ENCODE measurements at regions not wholly inside any gene's neighbourhood (a gene's known extent, or its start where the extent isn't known, plus 50 kb on each side); places are given as distances from the start of the nearest gene placed in this dataset.

DNA sequence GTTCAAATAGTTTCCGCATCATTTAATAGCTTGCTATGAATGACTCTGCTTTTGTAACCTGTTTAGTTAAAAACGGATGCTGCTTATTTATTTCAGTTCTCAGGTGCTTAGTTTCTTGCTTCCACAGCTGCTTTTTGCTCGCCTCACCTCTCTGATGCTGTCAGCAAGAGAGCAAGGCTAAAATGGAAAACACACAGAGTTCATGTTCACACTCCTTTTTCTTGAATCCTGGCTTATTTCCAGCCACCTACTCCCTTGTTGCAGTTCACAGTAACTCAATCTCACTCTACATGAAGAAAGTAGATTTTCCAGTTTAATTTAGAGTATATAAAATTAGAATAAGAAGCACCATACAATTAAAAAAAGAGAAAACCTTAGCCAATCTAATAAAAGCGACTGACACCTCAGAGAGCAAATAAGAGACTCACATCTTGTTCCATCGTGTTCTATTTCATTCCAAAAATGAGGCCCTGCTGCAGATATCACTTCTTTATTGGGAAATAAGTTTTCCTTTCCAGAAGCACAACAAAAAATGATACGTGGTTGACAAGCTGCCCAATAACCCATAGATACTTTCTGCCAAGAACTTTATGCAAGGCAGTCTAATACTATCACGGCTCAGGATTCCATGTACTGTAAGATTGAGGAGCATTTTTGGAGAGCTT is 326.1 kb upstream of the SLITRK1 start (continued):
- TF ChIP-seq ASH2L (IDR thresholded peaks at IDR 0.05; ENCODE audit: borderline replicate concordance, low read depth) (no peak), NR2F1 (conservative IDR thresholded peaks at IDR 0.05) (no peak)

GRCh38 chr13:84207509-84207908 is 325.2 kb upstream of the SLITRK1 start:
- SMC1A ChIA-PET (ENCODE audit: uncharacterized antibody, unreplicated experiment): no interaction called here
- Histone ChIP-seq H4K20me1 (ENCODE audit: control insufficient read depth, insufficient read depth) (no peaks in the 10 kb centered on the region), H3K79me2 (ENCODE audit: control insufficient read depth, insufficient read depth, low read length) (no peaks in the 10 kb centered on the region), H3K9me3 (replicated peaks; ENCODE audit: control insufficient read depth, insufficient read depth, low read length) (no peaks in the 10 kb centered on the region), H3K27ac (ENCODE audit: control insufficient read depth, insufficient read depth) (no peak overlapping the region), H3K27me3 (replicated peaks in 1 of 2; ENCODE audit: control insufficient read depth in 2 of 2, insufficient read depth in 2 of 2, low read length in 1 of 2) (no peaks in the 10 kb centered on the region), H3K4me1 (ENCODE audit: control insufficient read depth, insufficient read depth, low read length) (no peaks in the 10 kb centered on the region), H3K9ac (ENCODE audit: control insufficient read depth, insufficient read depth, low read length) (no peak overlapping the region), H3K36me3 (ENCODE audit: control insufficient read depth in 2 of 2, insufficient read depth in 2 of 2, low read length in 1 of 2) (no peaks in the 10 kb centered on the region), H3K4me2 (ENCODE audit: control insufficient read depth, insufficient read depth) (no peak overlapping the region), H3K4me3 (no peak overlapping the region), H2AFZ (ENCODE audit: control insufficient read depth, low read depth, low read length) (no peak overlapping the region)
- RAD21 ChIA-PET (ENCODE audit: unreplicated experiment): no interaction called here
- FAIRE-seq: no peak
- POLR2A ChIA-PET: no interaction called here
- no peak for DNase-seq (ENCODE audit: low read depth, low spot score)
- intact Hi-C loops (cut with micrococcal nuclease; ENCODE audit: unreplicated experiment) (no loop called here), in situ Hi-C loops (cut with MboI) (no loop called here)
- CTCF ChIA-PET: no interaction called here
- ATAC-seq: no peak
- TF ChIP-seq NFIC (IDR thresholded peaks at IDR 0.05; ENCODE audit: low read depth, low read length) (no peak), PBX3 (IDR thresholded peaks at IDR 0.05; ENCODE audit: insufficient replicate concordance, low read depth, low read length) (no peak), STAT3 (IDR thresholded peaks at IDR 0.05; ENCODE audit: low read depth, low read length) (no peak), ZNF274 (IDR thresholded peaks at IDR 0.05; ENCODE audit: insufficient read depth, insufficient read length) (no peak), IKZF1 (conservative IDR thresholded peaks at IDR 0.05) (no peak)
- BruUV-seq (replicated peaks): no TSS peak
- WGBS (ENCODE audit: insufficient coverage, insufficient replicate concordance, low lambda C conversion rate, missing lambda C conversion rate): 21% methylated on average over 2 of the region's 2 CpGs
